ENCODE measurements at regions not wholly inside any gene's neighbourhood (a gene's known extent, or its start where the extent isn't known, plus 50 kb on each side); places are given as distances from the start of the nearest gene placed in this dataset.
"Not testable (repeated sequence)": the region's sequence is repeated elsewhere in the genome, so short reads cannot be mapped to it uniquely, and the experiment has no call there.

- DNase-seq (ENCODE audit: low spot score) = no peak
Observed at GRCh38 chr10:52540479-52540984, 226.5 kb downstream of the DKK1 start.

- no peak for DNase-seq (ENCODE audit: low spot score)
Observed at GRCh38 chr10:52541006-52541473, 227.0 kb downstream of the DKK1 start.

GRCh38 chr10:52542906-52543305 is 228.8 kb downstream of the DKK1 start:
- no peak for DNase-seq (ENCODE audit: low spot score)

- DNase-seq (ENCODE audit: low spot score) = no peak
Observed at GRCh38 chr10:52551046-52551445, 221.5 kb downstream of the MBL2 start.

GRCh38 chr10:52558090-52558489 is 214.5 kb downstream of the MBL2 start:
- DNase-seq (ENCODE audit: low spot score) = no peak

- DNase-seq (ENCODE audit: low spot score) = no peak
Observed at GRCh38 chr10:52561322-52561721, 211.3 kb downstream of the MBL2 start.

GRCh38 chr10:52563360-52563759 is 209.2 kb downstream of the MBL2 start:
- DNase-seq (ENCODE audit: low spot score) = no peak

DNA sequence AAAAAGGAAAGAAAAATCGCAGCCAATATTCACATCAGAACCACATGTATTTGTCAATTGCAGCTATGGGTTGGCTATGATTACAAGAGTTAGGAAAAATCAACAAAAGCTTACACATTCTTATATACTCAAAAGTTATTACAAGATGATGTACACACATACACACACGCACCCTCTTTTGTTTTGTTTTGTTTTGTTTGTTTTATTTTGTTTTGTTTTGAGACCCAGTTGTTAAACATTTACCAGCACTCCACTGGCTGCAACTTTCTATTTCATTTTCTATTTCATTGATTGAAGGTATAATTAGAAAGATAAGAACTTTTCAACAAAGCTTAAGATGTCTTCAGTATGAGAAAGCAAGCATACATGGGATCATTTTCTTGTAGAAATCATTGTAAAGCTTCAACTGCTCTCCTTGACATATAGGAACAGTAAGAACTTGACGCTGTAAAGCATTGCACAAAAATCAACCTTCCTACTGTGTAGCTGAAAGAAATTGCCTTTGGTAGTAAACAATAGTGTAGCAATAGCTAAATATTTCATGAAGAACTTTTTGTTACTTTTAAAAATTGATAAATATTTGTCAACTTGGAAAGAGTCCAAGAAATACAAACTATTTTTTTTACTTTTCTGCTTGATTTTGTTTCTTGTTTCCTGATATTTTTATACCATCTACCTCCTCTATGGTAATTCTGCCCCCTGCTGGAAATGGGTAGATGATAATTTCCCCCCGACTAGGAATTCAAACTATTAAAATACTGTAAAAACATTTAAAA is 205.9 kb downstream of the MBL2 start:
- no peak for DNase-seq (ENCODE audit: low spot score)

GRCh38 chr10:52567247-52567580 is 205.4 kb downstream of the MBL2 start:
- no peak for DNase-seq (ENCODE audit: low spot score)

- no peak for DNase-seq (ENCODE audit: low spot score)
Observed at GRCh38 chr10:52568309-52568708, 204.3 kb downstream of the MBL2 start.

DNA sequence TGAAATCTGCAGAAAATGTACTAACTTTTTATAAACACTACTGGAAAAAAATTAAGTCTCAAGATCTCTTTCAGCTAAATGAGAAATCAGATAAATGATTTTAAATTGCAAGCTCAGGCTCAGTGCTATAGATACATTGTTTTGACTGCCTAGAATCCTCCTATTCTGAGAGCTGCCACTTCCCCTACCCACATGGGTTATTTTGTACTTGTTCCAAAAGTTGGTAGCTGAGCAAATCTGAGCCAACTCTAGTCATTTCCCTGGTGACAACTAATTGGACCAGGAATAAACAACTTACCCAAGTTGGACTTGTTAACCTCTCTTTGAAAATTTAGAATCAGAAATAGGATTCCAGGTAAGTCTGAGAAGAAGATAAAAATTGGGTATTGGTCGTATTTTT is 202.1 kb downstream of the MBL2 start:
- DNase-seq (ENCODE audit: low spot score) = no peak

- no peak for DNase-seq (ENCODE audit: low spot score)
Observed at GRCh38 chr10:52571018-52571417, 201.6 kb downstream of the MBL2 start.

DNA sequence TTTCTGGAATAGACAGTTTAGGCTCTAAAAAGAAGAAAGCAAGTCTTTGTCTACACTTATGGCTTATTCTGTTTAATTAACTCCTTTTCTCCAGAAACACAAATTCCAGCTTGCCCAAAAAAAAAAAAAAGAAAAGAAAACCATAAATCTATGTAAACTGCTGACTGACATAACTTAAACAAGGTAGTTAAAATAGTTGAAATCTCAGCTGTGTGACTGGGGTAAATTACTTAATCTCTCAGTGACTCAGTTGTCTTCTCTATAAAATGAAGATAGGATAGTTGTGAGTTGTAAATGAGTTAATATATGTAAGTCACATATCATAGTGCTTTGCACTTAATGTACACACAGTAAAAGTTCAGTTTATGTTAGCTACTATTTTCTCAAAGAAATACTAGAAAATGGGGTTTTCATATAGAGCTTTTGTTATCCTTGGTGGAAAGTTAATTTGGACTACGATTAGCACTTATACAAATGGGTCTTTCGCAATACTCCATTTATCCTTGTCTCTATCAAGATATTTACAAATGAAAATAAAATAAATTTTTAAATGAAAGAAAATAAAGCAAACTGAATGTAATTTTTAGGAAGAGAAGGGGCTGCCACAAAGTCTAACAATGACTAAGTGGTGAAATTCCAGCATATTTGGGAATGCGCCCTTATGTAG is 200.9 kb downstream of the MBL2 start:
- DNase-seq (ENCODE audit: low spot score) = no peak

DNA sequence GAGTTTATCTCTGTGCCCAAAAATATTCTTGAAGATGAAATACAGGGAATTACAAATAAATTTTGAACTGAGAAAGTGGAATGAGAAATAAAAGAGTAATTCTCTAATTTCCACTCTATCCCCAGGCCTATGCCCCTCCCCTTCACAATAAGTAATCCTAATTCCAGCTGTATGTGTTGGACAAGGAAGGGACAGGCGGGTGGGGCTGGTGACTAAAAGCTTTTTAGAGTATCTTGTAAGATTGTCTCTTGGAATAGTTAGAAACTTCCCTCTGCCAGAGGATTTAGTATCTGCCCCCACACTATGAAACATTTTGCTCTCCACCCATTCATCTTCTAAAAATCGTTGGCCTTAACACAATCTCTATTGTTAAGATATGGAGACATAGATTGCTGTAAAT is 199.2 kb downstream of the MBL2 start:
- DNase-seq (ENCODE audit: low spot score) = no peak

- DNase-seq (ENCODE audit: low spot score) = no peak
Observed at GRCh38 chr10:52574697-52575096, 197.9 kb downstream of the MBL2 start.

DNA sequence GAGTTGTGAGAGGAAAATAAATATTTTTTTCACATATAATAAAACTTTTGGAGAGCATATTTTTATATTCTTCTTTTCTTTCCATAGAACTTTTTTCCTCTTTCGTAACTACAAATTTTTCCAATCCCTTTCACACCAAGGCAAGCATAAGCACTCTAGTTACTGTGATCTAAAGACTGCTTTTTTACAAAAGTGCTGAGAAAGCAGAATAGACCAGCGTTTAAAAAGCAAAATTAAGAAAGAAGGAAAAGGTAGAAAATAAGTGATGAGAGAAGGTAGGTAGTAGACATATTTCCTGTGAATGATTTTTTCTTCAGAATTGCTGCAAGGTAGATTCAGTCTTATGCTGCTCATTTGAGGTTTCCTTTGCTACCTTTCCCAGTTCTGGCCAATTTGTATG is 195.5 kb downstream of the MBL2 start:
- DNase-seq (ENCODE audit: low spot score) = no peak

DNA sequence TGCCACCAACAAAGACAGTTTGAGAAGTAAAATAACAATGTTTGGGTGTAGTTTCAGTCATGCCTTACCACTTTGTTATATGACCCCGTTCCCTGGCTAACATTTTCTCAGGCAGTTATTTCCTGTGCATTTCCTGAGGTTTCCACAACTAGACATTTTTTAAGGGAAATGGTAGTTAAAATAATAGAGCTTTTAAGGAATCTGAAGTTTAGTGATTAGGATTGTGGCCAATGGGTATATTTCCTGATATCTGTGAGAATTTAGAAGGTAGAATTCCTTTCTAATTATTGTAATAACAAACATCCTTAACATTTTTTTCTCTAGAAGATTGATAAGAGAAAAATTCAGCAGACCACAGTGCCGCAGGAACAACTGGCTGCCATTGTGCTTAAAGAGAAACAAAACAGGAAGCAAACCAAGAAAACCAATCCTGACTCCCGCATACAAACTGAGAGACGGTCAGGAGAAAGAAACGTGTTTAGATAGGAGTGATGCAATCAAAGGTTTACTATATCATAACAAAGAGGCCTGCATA is 193.6 kb downstream of the MBL2 start:
- no peak for DNase-seq (ENCODE audit: low spot score)

DNA sequence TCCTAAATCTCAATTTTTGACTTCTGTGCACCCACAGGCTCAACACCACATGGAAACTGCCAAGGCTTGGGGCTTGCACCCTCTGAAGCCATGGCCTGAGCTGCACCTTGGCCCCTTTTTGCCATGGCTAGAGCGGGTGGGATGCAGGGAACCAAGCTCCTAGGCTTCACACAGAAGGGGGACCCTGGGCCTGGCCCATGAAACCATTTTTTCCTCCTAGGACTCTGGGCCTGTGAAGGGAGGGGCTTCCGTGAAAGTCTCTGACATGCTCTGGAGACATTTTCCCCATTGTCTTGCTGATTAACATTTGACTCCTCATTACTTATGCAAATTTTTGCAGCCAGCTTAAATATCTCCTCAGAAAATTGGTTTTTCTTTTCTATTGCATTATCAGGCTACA is 190.9 kb downstream of the MBL2 start:
- DNase-seq (ENCODE audit: low spot score) = not testable (repeated sequence)

DNA sequence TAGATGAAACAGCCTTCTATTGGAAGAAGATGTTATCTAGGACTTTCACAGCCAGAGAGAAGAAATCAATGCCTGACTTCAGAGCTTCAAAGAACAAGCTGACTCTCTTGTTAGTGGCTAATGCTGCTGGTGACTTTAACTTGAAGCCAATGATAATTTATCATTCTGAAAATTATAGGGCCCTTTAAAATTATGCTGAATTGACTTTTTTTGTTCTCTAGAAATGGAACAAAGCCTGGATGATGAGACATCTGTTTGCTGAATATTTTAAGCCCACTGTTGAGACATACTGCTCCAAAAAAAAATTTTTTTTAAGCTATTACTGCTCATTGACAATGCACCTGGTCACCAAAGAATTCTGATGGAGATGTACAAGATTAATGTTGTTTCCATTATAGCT is 189.2 kb downstream of the MBL2 start:
- no peak for DNase-seq (ENCODE audit: low spot score)

- DNase-seq (ENCODE audit: low spot score) = no peak
Observed at GRCh38 chr10:52586710-52587109, 185.9 kb downstream of the MBL2 start.

DNA sequence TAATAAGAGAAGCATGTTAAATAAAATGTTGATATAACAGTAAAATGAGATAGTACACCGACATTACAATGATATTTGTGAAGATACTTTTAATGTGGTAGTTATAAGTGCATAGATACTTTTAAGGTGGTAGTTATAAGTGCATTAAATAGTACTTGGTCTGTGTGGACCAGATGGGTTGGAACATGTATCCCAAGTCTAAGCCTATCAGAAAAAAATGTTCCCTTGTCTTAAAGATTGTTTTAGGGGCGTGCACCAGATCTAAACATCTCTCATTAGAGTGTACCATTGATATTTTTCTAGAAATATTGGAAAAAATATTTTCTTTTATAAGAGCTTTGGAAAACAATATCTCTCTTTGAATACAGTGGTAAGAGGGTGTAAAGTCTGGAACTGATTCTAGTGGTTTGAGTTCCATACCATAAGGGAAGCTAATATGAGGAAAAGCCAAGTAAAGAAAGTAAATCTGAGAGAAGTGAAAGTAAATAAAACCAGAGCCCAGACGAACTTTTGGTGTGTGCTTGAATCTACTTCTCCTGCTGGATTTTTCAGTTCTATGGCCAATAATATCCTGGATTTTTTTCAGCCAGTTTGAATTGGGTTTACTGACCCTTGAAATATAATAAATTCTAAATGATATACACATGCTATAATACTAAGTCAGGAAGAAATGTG is 175.3 kb downstream of the MBL2 start:
- no peak for DNase-seq (ENCODE audit: low spot score)

- no peak for DNase-seq (ENCODE audit: low spot score)
Observed at GRCh38 chr10:52598936-52599335, 173.6 kb downstream of the MBL2 start.

Measured in ecto neural progenitor cell (in vitro differentiated cells).